Peyer's patch (tissue), 4 donors: ENCODE measurements at regions not wholly inside any gene's neighbourhood (a gene's known extent, or its start where the extent isn't known, plus 50 kb on each side); places are given as distances from the start of the nearest gene placed in this dataset.

Experiments
- POLR2A ChIP-seq, 2 donors: fragments of 450-650 bp; IDR thresholded peaks; one replicate each; pipeline ENCODE4 v1.5.1; 2017; ENCODE audit warnings: antibody characterized with exemption in 2 of 2, mild to moderate bottlenecking in 2 of 2, moderate library complexity in 2 of 2
- TF ChIP-seq, protein P1 (sequence below), 6 experiments: fragments of 450-650 bp in 4 of 6; fragments of 200-600 bp in 2 of 6; sonication (generic) in 1 of 6; IDR thresholded peaks; one replicate each; pipeline ENCODE4 v1.5.1; 2017 to 2019; ENCODE audit warnings: antibody characterized with exemption in 6 of 6, mild to moderate bottlenecking in 3 of 6, moderate library complexity in 1 of 6

DNA sequence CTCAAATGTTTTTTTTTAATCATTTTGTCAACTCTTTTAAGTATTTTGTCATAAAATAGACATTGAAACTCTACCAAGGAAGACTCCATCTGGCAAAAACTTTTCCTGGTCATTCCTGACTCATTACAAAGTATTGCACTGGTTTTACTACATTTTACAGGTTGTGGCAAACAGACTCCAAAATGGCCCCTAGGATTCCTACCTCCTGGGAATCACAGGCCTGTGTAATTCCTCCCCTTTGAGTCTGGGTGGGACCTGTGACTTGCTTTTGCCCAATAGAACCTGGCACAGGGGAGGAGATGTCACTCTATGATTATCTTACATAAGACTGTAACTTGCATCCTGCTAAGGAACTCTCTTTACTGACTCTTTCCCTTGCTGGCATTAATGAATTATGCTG is 123.6 kb upstream of the KCNJ6 start:
- TF ChIP-seq, protein P1, sequence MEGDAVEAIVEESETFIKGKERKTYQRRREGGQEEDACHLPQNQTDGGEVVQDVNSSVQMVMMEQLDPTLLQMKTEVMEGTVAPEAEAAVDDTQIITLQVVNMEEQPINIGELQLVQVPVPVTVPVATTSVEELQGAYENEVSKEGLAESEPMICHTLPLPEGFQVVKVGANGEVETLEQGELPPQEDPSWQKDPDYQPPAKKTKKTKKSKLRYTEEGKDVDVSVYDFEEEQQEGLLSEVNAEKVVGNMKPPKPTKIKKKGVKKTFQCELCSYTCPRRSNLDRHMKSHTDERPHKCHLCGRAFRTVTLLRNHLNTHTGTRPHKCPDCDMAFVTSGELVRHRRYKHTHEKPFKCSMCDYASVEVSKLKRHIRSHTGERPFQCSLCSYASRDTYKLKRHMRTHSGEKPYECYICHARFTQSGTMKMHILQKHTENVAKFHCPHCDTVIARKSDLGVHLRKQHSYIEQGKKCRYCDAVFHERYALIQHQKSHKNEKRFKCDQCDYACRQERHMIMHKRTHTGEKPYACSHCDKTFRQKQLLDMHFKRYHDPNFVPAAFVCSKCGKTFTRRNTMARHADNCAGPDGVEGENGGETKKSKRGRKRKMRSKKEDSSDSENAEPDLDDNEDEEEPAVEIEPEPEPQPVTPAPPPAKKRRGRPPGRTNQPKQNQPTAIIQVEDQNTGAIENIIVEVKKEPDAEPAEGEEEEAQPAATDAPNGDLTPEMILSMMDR (IDR thresholded peaks at IDR 0.05) = no peak
- TF ChIP-seq POLR2A (IDR thresholded peaks at IDR 0.05) = no peak
